SU-DHL-6 (cell line): ENCODE measurements at regions not wholly inside any gene's neighbourhood (a gene's known extent, or its start where the extent isn't known, plus 50 kb on each side); places are given as distances from the start of the nearest gene placed in this dataset.

Source experiments
- CTCF ChIP-seq: fragments of 200-600 bp; sonication (generic); IDR thresholded peaks from one replicate; pipeline ENCODE4 v1.5.1; 2017; ENCODE audit warnings: antibody characterized with exemption, mild to moderate bottlenecking, low read length, moderate library complexity; ENCODE audit not compliant: insufficient read depth, poor library complexity, severe bottlenecking
- EZH2phosphoT487 ChIP-seq: fragments of 200-600 bp; sonication (generic), shearing (Covaris generic); conservative IDR thresholded peaks from 2 replicates; pipeline ENCODE4 v1.6.1; 2018; ENCODE audit warnings: mild to moderate bottlenecking, antibody characterized with exemption, low read length, moderate library complexity, mixed read lengths

GRCh38 chr12:118830296-118830695 lies 151.0 kb upstream of the SRRM4 start:
- no peak for TF ChIP-seq EZH2phosphoT487
- TF ChIP-seq CTCF = no peak
